Colonic mucosa (tissue), 4 donors: ENCODE measurements at regions not wholly inside any gene's neighbourhood (a gene's known extent, or its start where the extent isn't known, plus 50 kb on each side); places are given as distances from the start of the nearest gene placed in this dataset.

ENCODE experiments used
- DNase-seq: peaks from one replicate; pipeline ENCODE4 v3.0.0-alpha.2; 2020
- H3K27ac ChIP-seq: fragments of 200-600 bp; one replicate; pipeline ENCODE4 v1.8.0; 2021
- H3K27me3 ChIP-seq: fragments of 200-600 bp; one replicate; pipeline ENCODE4 v1.8.0; 2021
- H3K36me3 ChIP-seq: fragments of 200-600 bp; one replicate; pipeline ENCODE4 v1.8.0; 2021
- H3K4me1 ChIP-seq: fragments of 200-600 bp; one replicate; pipeline ENCODE4 v1.8.0; 2021; ENCODE audit warnings: mild to moderate bottlenecking
- H3K4me3 ChIP-seq: fragments of 200-600 bp; one replicate; pipeline ENCODE4 v1.8.0; 2021
- H3K9ac ChIP-seq, 2 donors: one replicate each; pipeline ENCODE4 v1.7.0; 2013; ENCODE audit warnings: control low read depth in 2 of 2, low read depth in 2 of 2, low read length in 2 of 2
- H3K9me3 ChIP-seq: fragments of 200-600 bp; one replicate; pipeline ENCODE4 v1.8.0; 2021
- intact Hi-C: fragments of 100-400 bp; cut with DNase I; formaldehyde crosslinking; loops from one replicate; pipeline ENCODE4 v1.14.1; 2022
- TF ChIP-seq, protein P1 (sequence below): fragments of 200-600 bp; IDR thresholded peaks from one replicate; pipeline ENCODE4 v1.8.0; 2022; ENCODE audit warnings: antibody characterized with exemption, mild to moderate bottlenecking
- donor health status: healthy.
- donor health status: DM: no; HTN: no; CAD: no.
- donor health status: DM: no; HTN: no; CAD: no.

DNA sequence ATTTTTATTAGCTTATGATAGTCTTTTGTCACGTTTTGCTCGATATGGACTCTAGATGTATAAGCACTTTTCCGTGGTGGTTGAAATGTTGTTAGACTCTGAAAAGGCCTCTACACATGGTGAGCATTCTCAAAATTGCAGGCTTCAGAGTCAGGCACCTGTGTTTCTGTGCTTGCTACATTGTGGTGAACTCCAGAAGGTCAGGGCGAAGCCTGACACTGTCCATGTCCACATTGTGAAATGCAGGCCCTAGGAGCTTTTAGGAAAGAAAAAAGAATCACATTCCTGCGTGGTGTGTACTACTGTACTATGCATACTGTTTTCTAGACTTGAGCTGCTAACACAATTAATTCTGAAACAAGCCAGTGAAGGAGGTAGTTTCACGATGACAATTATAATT, 86.3 kb downstream of the HS3ST1 start:
- intact Hi-C loops = no loop called here
- Histone ChIP-seq H3K9ac (no peak overlapping the region), H3K36me3 (no peaks in the 10 kb centered on the region), H3K9me3 (no peaks in the 10 kb centered on the region), H3K4me1 (no peaks in the 10 kb centered on the region), H3K4me3 (no peak overlapping the region), H3K27ac (no peak overlapping the region), H3K27me3 (no peaks in the 10 kb centered on the region)
- no peak for DNase-seq
- TF ChIP-seq, protein P1, sequence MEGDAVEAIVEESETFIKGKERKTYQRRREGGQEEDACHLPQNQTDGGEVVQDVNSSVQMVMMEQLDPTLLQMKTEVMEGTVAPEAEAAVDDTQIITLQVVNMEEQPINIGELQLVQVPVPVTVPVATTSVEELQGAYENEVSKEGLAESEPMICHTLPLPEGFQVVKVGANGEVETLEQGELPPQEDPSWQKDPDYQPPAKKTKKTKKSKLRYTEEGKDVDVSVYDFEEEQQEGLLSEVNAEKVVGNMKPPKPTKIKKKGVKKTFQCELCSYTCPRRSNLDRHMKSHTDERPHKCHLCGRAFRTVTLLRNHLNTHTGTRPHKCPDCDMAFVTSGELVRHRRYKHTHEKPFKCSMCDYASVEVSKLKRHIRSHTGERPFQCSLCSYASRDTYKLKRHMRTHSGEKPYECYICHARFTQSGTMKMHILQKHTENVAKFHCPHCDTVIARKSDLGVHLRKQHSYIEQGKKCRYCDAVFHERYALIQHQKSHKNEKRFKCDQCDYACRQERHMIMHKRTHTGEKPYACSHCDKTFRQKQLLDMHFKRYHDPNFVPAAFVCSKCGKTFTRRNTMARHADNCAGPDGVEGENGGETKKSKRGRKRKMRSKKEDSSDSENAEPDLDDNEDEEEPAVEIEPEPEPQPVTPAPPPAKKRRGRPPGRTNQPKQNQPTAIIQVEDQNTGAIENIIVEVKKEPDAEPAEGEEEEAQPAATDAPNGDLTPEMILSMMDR = no peak

DNA sequence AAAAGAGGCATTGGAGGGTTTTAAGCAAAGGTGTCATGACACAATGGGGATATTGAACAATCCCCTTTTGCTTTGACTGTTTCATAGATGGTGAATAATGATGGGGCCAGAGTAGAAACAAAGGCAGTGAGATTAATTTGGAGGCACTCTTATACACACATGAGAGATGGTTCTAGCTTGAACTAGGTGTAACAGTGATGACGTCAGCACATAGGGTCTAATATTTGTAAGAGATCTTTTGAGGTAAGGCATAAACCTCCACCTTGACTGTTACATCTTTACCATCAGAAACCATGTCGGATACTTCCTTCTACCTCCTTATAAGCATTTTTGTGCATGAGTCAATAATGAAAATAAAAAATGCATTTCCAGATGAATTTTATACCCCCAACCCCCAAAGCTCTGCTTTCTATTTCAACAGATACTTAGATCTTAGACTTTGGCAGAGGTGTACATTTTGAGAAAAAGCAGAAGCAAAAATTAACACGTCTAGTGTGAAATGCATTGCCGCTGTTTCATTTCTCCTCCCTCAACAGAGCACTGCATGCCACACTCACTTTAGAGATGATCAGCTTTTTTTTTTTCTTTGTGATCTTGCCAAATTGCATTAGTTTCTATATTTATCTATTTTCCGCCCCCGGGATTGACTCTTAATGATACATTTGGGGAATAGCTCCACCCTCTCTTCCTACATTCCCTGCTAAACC, 87.2 kb downstream of the HS3ST1 start:
- Histone ChIP-seq H3K9ac (no peak overlapping the region), H3K27me3 (no peaks in the 10 kb centered on the region), H3K9me3 (no peaks in the 10 kb centered on the region), H3K4me1 (no peaks in the 10 kb centered on the region), H3K4me3 (no peak overlapping the region), H3K36me3 (no peaks in the 10 kb centered on the region), H3K27ac (no peak overlapping the region)
- intact Hi-C loops = no loop called here
- TF ChIP-seq, protein P1 = no peak
- DNase-seq = no peak

DNA sequence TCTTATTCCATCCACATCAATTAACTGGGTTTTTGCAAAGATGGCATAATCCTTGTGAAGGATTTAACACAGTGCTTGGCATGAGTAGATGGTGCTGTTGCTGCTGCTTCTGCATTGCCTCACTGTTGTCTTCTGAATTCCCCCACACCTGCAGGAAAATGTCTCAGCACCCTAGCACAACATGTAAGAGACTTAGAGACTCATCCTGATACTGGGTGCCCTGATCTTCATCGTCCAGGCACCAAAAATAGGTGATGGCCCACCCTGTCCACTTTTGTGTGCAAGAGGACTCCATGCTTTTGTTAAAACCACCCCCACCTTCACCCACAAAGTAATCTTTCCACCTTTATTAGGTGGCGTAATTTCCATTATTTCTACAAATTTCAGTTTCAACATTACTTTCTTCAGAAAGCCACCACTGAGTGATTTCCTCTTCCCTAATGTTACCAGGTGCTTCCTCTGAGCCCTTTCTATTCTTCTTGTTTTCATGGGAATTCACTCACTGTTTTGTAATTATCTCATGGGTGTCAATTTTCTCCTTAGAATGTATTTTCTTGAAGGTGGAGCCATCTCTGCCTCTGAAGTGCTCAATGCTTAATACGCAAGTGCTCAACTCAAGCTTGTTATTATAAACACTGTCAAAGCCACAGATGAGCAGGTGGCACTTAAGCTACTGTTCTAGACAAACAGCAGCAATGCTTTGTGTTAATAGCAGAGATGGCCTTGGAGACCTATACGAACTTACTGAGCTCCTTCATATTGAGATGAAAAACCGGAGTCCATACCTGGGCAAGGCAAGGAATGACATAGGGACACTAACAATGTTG, 89.5 kb downstream of the HS3ST1 start:
- intact Hi-C loops = no loop called here
- TF ChIP-seq, protein P1 = no peak
- H3K9ac ChIP-seq = no peak overlapping the region
- H3K9me3 ChIP-seq = no peaks in the 10 kb centered on the region
- H3K27me3 ChIP-seq = no peaks in the 10 kb centered on the region
- H3K4me1 ChIP-seq = no peaks in the 10 kb centered on the region
- no peak for DNase-seq
- no peak overlapping the region for H3K27ac ChIP-seq
- no peaks in the 10 kb centered on the region for H3K36me3 ChIP-seq
- H3K4me3 ChIP-seq = no peak overlapping the region

DNA sequence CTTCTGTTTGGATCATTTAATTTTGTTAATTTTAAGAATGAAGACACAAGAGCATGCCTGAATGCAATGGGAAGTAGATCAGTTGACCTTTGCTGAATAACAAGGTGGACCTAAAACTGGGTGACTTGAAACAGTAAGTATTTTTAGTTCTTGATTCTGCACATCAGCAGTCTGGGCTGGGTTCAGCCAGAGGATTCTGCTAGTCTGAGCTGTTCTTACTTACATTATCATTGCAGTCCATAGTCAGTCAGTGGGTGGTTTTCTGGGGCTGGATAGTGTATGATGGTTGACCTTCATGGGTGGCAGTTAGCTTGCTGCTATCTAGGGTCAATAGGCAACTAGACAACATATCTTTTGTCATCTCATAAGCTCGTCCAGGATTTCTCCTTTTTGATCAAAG, 91.4 kb downstream of the HS3ST1 start:
- H3K9me3 ChIP-seq = no peaks in the 10 kb centered on the region
- no peaks in the 10 kb centered on the region for H3K27me3 ChIP-seq
- no peak overlapping the region for H3K27ac ChIP-seq
- H3K36me3 ChIP-seq = no peaks in the 10 kb centered on the region
- no peak overlapping the region for H3K9ac ChIP-seq
- TF ChIP-seq, protein P1 = no peak
- DNase-seq = no peak
- no peaks in the 10 kb centered on the region for H3K4me1 ChIP-seq
- intact Hi-C loops = no loop called here
- H3K4me3 ChIP-seq = no peak overlapping the region

DNA sequence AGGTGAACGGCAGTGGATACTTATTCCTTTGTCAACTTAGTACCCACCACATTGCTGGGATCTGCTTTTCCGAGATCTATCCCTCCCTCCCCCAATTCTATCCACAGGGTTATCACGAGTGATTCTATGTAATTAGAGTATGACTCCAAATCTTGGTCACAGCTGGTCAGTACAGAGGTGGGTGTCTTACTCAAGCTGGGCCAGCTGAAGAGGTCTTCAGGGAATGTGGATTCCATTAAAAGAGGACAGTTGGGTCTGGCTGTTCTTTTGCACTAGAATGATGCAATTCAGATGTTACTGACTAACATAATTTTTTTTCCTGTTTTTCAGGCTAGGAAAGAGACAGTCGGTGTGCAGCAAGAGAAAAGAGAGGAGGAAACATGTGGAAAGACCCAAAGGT, 92.3 kb downstream of the HS3ST1 start:
- no peaks in the 10 kb centered on the region for H3K4me1 ChIP-seq
- H3K9ac ChIP-seq = no peak overlapping the region
- intact Hi-C loops = no loop called here
- TF ChIP-seq, protein P1 = no peak
- H3K4me3 ChIP-seq = no peak overlapping the region
- no peaks in the 10 kb centered on the region for H3K9me3 ChIP-seq
- no peak for DNase-seq
- H3K27ac ChIP-seq = no peak overlapping the region
- no peaks in the 10 kb centered on the region for H3K36me3 ChIP-seq
- no peaks in the 10 kb centered on the region for H3K27me3 ChIP-seq
